ENCODE measurements at regions not wholly inside any gene's neighbourhood (a gene's known extent, or its start where the extent isn't known, plus 50 kb on each side); places are given as distances from the start of the nearest gene placed in this dataset.

GRCh38 chr9:105928416-105928815, 234.1 kb downstream of the TMEM38B start:
- H3K4me1 ChIP-seq (ENCODE audit: control insufficient read depth, extremely low read depth, insufficient read depth, low read length), result no peaks in the 10 kb centered on the region
- H3K27ac ChIP-seq (ENCODE audit: insufficient read depth, low read depth, low read length), result no peak overlapping the region
- no peak overlapping the region for H3K9ac ChIP-seq (replicated peaks; ENCODE audit: extremely low read depth, insufficient read depth, low read length)
- no peaks in the 10 kb centered on the region for H3K79me2 ChIP-seq (ENCODE audit: control insufficient read depth, insufficient read depth, low read length)
- TF ChIP-seq JUN (IDR thresholded peaks at IDR 0.05; ENCODE audit: borderline replicate concordance, insufficient read depth, insufficient read length, low read depth) (no peak), GATA2 (IDR thresholded peaks at IDR 0.05; ENCODE audit: insufficient read depth, insufficient read length, low read depth, low read length) (no peak), MYC (IDR thresholded peaks at IDR 0.05; ENCODE audit: low read depth, low read length) (no peak)
- no peaks in the 10 kb centered on the region for H4K20me1 ChIP-seq (replicated peaks; ENCODE audit: control insufficient read depth, extremely low read depth, insufficient read depth, low read length)
- POLR2A ChIA-PET, result no interaction called here
- H3K36me3 ChIP-seq (ENCODE audit: control insufficient read depth in 2 of 2, extremely low read depth in 1 of 2, insufficient read depth in 2 of 2, low read length in 2 of 2), result no peaks in the 10 kb centered on the region
- intact Hi-C loops (cut with micrococcal nuclease), result no loop called here
- H3K4me2 ChIP-seq (ENCODE audit: insufficient read depth, low read length), result no peak overlapping the region
- no peak overlapping the region for H2AFZ ChIP-seq (ENCODE audit: low read depth, low read length)
- no peaks in the 10 kb centered on the region for H3K27me3 ChIP-seq (ENCODE audit: control insufficient read depth in 2 of 2, insufficient read depth in 2 of 2, low read length in 2 of 2)
- no peaks in the 10 kb centered on the region for H3K9me1 ChIP-seq (replicated peaks; ENCODE audit: control insufficient read depth, extremely low read depth, insufficient read depth, low read length)
- dilution Hi-C loops (cut with MboI; ENCODE audit: extremely low pct_ligation_motif_present, low sequenced_read_pairs), result no loop called here
- DNase-seq (ENCODE audit: low read depth, low spot score), result no peak
- BruUV-seq (replicated peaks), result no TSS peak
- FAIRE-seq, result no peak
- H3K4me3 ChIP-seq (replicated peaks in 1 of 3; ENCODE audit: insufficient read depth in 1 of 3, low read depth in 1 of 3, low read length in 3 of 3), result no peak overlapping the region
- CTCF ChIA-PET, result no interaction called here
- H3K9me3 ChIP-seq (replicated peaks; ENCODE audit: control insufficient read depth, insufficient read depth, low read length), result no peaks in the 10 kb centered on the region

- Histone ChIP-seq H4K20me1 (replicated peaks; ENCODE audit: control insufficient read depth, extremely low read depth, insufficient read depth, low read length) (no peaks in the 10 kb centered on the region), H3K9ac (replicated peaks; ENCODE audit: extremely low read depth, insufficient read depth, low read length) (no peak overlapping the region), H3K36me3 (ENCODE audit: control insufficient read depth in 2 of 2, extremely low read depth in 1 of 2, insufficient read depth in 2 of 2, low read length in 2 of 2) (no peaks in the 10 kb centered on the region), H2AFZ (ENCODE audit: low read depth, low read length) (no peak overlapping the region), H3K9me3 (replicated peaks; ENCODE audit: control insufficient read depth, insufficient read depth, low read length) (no peaks in the 10 kb centered on the region), H3K9me1 (replicated peaks; ENCODE audit: control insufficient read depth, extremely low read depth, insufficient read depth, low read length) (no peaks in the 10 kb centered on the region), H3K27ac (ENCODE audit: insufficient read depth, low read depth, low read length) (no peak overlapping the region), H3K27me3 (ENCODE audit: control insufficient read depth in 2 of 2, insufficient read depth in 2 of 2, low read length in 2 of 2) (no peaks in the 10 kb centered on the region), H3K4me1 (ENCODE audit: control insufficient read depth, extremely low read depth, insufficient read depth, low read length) (no peaks in the 10 kb centered on the region), H3K4me2 (ENCODE audit: insufficient read depth, low read length) (no peak overlapping the region), H3K79me2 (ENCODE audit: control insufficient read depth, insufficient read depth, low read length) (no peaks in the 10 kb centered on the region), H3K4me3 (replicated peaks in 1 of 3; ENCODE audit: insufficient read depth in 1 of 3, low read depth in 1 of 3, low read length in 3 of 3) (no peak overlapping the region)
- ChIA-PET POLR2A (no interaction called here), CTCF (interaction anchor here (1.5 kb wide), 1 partner anchor 49 kb away, joined by 3 read pairs; no protein-coding TSS in a partner anchor)
- BruUV-seq (replicated peaks), result no TSS peak
- dilution Hi-C loops (cut with MboI; ENCODE audit: extremely low pct_ligation_motif_present, low sequenced_read_pairs), result no loop called here
- intact Hi-C loops (cut with micrococcal nuclease), result no loop called here
- FAIRE-seq (no peak), DNase-seq (ENCODE audit: low read depth, low spot score) (no peak)
- TF ChIP-seq JUN (IDR thresholded peaks at IDR 0.05; ENCODE audit: borderline replicate concordance, insufficient read depth, insufficient read length, low read depth), result no peak
- no peak for TF ChIP-seq EZH2 (IDR thresholded peaks at IDR 0.05; ENCODE audit: borderline replicate concordance, low read depth, low read length, severe bottlenecking)
- TF ChIP-seq, protein P1, sequence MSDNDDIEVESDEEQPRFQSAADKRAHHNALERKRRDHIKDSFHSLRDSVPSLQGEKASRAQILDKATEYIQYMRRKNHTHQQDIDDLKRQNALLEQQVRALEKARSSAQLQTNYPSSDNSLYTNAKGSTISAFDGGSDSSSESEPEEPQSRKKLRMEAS (IDR thresholded peaks at IDR 0.05; ENCODE audit: insufficient read depth, insufficient read length), result no peak
- no peak for TF ChIP-seq MYC (IDR thresholded peaks at IDR 0.05; ENCODE audit: low read depth, low read length)
- no peak for TF ChIP-seq FOS (IDR thresholded peaks at IDR 0.05; ENCODE audit: borderline replicate concordance, insufficient read depth, low read length)
- TF ChIP-seq GATA2 (IDR thresholded peaks at IDR 0.05; ENCODE audit: insufficient read depth, insufficient read length, low read depth, low read length), result no peak
- no peak for TF ChIP-seq POLR2A (IDR thresholded peaks at IDR 0.05; ENCODE audit: low read depth, low read length)
- TF ChIP-seq POLR2AphosphoS5 (IDR thresholded peaks at IDR 0.05; ENCODE audit: insufficient read depth, low read depth, low read length), result no peak
- TF ChIP-seq, protein P2, sequence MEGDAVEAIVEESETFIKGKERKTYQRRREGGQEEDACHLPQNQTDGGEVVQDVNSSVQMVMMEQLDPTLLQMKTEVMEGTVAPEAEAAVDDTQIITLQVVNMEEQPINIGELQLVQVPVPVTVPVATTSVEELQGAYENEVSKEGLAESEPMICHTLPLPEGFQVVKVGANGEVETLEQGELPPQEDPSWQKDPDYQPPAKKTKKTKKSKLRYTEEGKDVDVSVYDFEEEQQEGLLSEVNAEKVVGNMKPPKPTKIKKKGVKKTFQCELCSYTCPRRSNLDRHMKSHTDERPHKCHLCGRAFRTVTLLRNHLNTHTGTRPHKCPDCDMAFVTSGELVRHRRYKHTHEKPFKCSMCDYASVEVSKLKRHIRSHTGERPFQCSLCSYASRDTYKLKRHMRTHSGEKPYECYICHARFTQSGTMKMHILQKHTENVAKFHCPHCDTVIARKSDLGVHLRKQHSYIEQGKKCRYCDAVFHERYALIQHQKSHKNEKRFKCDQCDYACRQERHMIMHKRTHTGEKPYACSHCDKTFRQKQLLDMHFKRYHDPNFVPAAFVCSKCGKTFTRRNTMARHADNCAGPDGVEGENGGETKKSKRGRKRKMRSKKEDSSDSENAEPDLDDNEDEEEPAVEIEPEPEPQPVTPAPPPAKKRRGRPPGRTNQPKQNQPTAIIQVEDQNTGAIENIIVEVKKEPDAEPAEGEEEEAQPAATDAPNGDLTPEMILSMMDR (IDR thresholded peaks at IDR 0.05; ENCODE audit: extremely low read depth in 1 of 2, insufficient read depth in 1 of 2, low read depth in 1 of 2, low read length in 2 of 2), result no peak
Measured at GRCh38 chr9:105930011-105930627, 235.8 kb downstream of the TMEM38B start.
